Uterus (tissue), 3 donors: ENCODE measurements at regions not wholly inside any gene's neighbourhood (a gene's known extent, or its start where the extent isn't known, plus 50 kb on each side); places are given as distances from the start of the nearest gene placed in this dataset.

ENCODE experiments used
- DNase-seq, 2 donors: peaks; one replicate each; pipeline ENCODE4 v3.0.0-alpha.2; 2019 to 2020
- H3K27ac ChIP-seq, 2 donors: fragments of 200-600 bp; sonication (generic); 1 replicate in 1 of 2; 2 replicates in 1 of 2; pipeline ENCODE4 v1.5.1; 2016 to 2018
- H3K27me3 ChIP-seq, 2 donors: fragments of 200-600 bp; sonication (generic); one replicate each; pipeline ENCODE4 v1.5.1; 2018 to 2019; ENCODE audit warnings: control low read depth in 1 of 2
- H3K36me3 ChIP-seq, 2 donors: fragments of 200-600 bp; sonication (generic); one replicate each; pipeline ENCODE4 v1.5.1; 2019; ENCODE audit warnings: control low read depth in 1 of 2
- H3K4me1 ChIP-seq, 2 donors: fragments of 200-600 bp; sonication (generic); one replicate each; pipeline ENCODE4 v1.5.1; 2018 to 2019; ENCODE audit warnings: control low read depth in 1 of 2
- H3K4me3 ChIP-seq, 2 donors: fragments of 200-600 bp; sonication (generic); 1 replicate in 1 of 2; 2 replicates in 1 of 2; pipeline ENCODE4 v1.5.1; 2018 to 2019; ENCODE audit warnings: mild to moderate bottlenecking in 1 of 2
- H3K9me3 ChIP-seq, 2 donors: fragments of 200-600 bp; sonication (generic); one replicate each; pipeline ENCODE4 v1.5.1; 2019; ENCODE audit warnings: control low read depth in 1 of 2
- POLR2A ChIP-seq, 2 donors: fragments of 450-650 bp; IDR thresholded peaks; one replicate each; pipeline ENCODE4 v1.6.1; 2016; ENCODE audit warnings: antibody characterized with exemption in 2 of 2, mild to moderate bottlenecking in 1 of 2, moderate library complexity in 1 of 2
- intact Hi-C: fragments of 100-400 bp; cut with DNase I; formaldehyde crosslinking; loops from one replicate; pipeline ENCODE4 v1.15.1; 2023; ENCODE audit warnings: low total_unique reads
- TF ChIP-seq, protein P1 (sequence below), 4 experiments: fragments of 200-600 bp in 2 of 4; fragments of 450-650 bp in 2 of 4; sonication (generic) in 2 of 4; IDR thresholded peaks; one replicate each; pipeline ENCODE4 v1.5.1; 2016 to 2019; ENCODE audit warnings: antibody characterized with exemption in 4 of 4, mild to moderate bottlenecking in 2 of 4, moderate library complexity in 1 of 4
- donor health status: DM: yes; HTN: yes; CAD: no.

DNA sequence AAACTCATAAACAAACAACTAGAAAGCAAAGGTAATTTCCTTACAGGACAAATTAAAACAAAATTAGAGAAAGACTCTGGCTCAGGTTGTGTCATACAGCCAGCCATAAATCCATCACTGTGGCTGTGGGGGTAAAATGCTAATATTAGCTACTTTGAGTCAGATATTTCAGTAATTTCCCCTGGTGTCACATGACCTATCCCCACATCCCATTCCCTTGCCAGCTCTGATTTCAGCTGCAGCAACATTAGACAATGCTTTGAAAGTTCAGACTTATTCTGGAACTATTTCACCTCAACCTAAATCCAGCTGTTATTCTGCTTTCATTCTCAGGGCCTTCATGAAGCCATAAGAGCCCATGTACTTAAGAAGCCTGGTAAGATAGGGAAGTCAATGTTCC is 55.3 kb downstream of the RPL10L start:
- Histone ChIP-seq H3K27ac (no peak overlapping the region), H3K4me3 (no peak overlapping the region), H3K4me1 (no peaks in the 10 kb centered on the region), H3K36me3 (no peaks in the 10 kb centered on the region), H3K9me3 (peaks cover 0 to 3% of the 10 kb centered on the region in 2 donors), H3K27me3 (no peaks in the 10 kb centered on the region)
- TF ChIP-seq POLR2A (IDR thresholded peaks at IDR 0.05), result no peak
- TF ChIP-seq, protein P1, sequence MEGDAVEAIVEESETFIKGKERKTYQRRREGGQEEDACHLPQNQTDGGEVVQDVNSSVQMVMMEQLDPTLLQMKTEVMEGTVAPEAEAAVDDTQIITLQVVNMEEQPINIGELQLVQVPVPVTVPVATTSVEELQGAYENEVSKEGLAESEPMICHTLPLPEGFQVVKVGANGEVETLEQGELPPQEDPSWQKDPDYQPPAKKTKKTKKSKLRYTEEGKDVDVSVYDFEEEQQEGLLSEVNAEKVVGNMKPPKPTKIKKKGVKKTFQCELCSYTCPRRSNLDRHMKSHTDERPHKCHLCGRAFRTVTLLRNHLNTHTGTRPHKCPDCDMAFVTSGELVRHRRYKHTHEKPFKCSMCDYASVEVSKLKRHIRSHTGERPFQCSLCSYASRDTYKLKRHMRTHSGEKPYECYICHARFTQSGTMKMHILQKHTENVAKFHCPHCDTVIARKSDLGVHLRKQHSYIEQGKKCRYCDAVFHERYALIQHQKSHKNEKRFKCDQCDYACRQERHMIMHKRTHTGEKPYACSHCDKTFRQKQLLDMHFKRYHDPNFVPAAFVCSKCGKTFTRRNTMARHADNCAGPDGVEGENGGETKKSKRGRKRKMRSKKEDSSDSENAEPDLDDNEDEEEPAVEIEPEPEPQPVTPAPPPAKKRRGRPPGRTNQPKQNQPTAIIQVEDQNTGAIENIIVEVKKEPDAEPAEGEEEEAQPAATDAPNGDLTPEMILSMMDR (IDR thresholded peaks at IDR 0.05), result no peak
- intact Hi-C loops, result no loop called here
- DNase-seq, result no peak

DNA sequence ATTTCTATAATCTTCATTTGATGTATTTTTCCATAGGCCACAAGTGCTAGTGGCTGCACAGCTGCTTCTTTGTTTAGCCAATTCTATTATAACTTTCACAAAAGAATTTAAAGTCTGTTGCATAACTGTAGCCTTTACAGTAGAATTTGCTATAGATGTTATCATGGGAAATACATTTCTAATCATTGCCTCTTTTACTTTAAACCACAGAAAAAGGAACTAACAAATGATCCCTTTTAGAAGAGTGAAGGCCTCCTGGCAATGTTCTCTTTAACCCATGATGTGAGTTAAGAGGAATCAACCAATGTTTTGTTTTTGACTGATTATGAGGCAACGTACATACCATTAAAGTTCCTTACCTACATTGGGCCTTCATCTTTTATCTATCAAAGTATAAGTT is 68.8 kb downstream of the RPL10L start:
- DNase-seq, result no peak
- no peaks in the 10 kb centered on the region for H3K4me1 ChIP-seq
- no peaks in the 10 kb centered on the region for H3K27me3 ChIP-seq
- H3K27ac ChIP-seq, result no peak overlapping the region
- H3K36me3 ChIP-seq, result no peaks in the 10 kb centered on the region
- intact Hi-C loops, result no loop called here
- no peak for TF ChIP-seq POLR2A (IDR thresholded peaks at IDR 0.05)
- TF ChIP-seq, protein P1 (IDR thresholded peaks at IDR 0.05), result no peak
- H3K9me3 ChIP-seq, result no peaks in the 10 kb centered on the region
- H3K4me3 ChIP-seq, result no peak overlapping the region

DNA sequence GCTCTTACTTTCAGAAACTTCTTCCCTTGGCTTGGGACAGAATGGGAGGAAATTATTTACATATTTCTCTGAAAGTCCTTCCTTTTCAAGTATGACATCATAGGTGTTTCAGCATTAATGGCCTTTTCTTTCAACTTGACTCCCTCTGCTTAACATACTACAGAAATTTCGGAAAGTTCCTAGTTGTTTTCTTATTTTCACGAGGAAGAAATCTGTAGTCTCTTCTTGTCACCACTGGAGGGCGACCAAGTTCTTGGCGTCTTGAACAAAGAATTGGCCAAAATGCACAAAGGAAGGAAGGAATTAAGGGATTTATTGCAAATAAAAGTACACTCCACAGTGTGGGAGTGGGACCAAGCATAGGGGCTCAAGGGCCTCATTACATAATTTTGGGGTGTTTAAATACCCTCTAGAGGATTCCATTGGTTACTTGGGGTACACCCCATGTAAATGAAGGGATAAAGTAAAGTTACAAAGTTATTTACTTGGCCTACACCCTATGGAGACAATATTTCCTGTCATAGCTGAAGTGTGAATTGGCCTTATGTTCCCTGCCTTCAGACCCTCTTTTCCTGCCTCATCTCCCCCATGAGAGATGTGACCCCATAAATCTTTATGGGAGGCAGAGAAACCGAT is 70.4 kb downstream of the RPL10L start:
- DNase-seq, result no peak
- Histone ChIP-seq H3K9me3 (no peaks in the 10 kb centered on the region), H3K27ac (no peak overlapping the region), H3K4me3 (no peak overlapping the region), H3K4me1 (no peaks in the 10 kb centered on the region), H3K36me3 (no peaks in the 10 kb centered on the region), H3K27me3 (no peaks in the 10 kb centered on the region)
- intact Hi-C loops, result no loop called here
- no peak for TF ChIP-seq POLR2A (IDR thresholded peaks at IDR 0.05)
- TF ChIP-seq, protein P1 (IDR thresholded peaks at IDR 0.05), result no peak

DNA sequence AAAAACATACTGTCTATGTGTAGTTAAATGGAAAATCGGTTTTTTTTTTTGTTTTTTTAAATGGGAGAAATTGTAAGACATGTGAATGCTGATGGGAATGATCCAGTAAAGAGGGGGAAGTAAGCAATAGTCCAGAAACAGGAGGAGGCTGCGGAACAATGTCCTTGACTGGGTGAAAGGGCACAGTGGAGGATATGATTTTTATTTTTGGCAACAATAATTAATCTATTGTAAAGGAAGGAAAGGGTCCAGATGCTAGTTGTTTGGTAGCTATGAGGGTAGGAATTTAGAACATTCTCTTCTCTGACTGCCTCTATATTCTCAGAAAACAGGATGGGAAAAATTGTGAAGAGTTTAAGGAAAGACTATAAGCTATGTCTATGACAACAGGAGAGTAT is 76.6 kb downstream of the RPL10L start:
- TF ChIP-seq POLR2A (IDR thresholded peaks at IDR 0.05), result no peak
- TF ChIP-seq, protein P1 (IDR thresholded peaks at IDR 0.05), result no peak
- intact Hi-C loops, result no loop called here
- DNase-seq, result no peak
- H3K4me1 ChIP-seq, result no peaks in the 10 kb centered on the region
- H3K36me3 ChIP-seq, result no peaks in the 10 kb centered on the region
- H3K4me3 ChIP-seq, result no peak overlapping the region
- H3K9me3 ChIP-seq, result no peaks in the 10 kb centered on the region
- H3K27me3 ChIP-seq, result no peaks in the 10 kb centered on the region
- H3K27ac ChIP-seq, result no peak overlapping the region

DNA sequence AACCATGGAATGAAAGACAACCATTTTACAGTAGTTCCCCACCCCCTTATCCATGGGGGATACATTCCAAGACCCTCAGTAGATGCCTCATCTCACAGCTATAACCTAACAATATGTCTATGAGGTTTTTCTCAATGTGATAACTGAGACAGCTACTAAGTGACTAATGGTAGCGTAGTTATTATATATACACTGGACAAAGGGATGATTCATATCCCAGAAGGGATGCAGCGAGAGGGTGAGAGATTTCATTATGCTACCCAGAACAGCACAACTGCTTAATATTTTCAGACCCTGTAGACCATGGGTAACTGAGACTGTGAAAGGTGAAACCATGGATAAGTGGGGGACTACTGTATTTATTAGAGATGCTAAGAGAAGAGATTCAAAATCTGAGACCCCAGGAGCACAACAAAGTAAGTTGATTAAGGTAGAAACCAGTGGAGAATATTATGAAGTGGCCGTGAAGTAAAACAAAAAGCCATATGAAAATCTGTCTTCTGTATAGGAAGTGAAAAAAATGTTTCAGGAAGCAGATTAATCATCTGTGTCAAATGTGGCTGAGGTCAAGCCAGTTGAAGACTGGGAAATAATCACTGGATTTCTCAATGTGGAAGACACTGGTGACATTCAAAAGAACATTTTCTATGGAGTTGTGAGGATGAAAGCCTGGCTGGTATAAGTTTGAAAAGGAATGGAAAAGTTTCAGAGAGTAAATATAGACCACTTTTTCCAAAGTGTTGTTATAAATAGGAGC is 77.2 kb downstream of the RPL10L start:
- H3K4me1 ChIP-seq, result no peaks in the 10 kb centered on the region
- H3K27ac ChIP-seq, result no peak overlapping the region
- TF ChIP-seq POLR2A (IDR thresholded peaks at IDR 0.05), result no peak
- TF ChIP-seq, protein P1 (IDR thresholded peaks at IDR 0.05), result no peak
- H3K27me3 ChIP-seq, result no peaks in the 10 kb centered on the region
- H3K9me3 ChIP-seq, result no peaks in the 10 kb centered on the region
- no peak for DNase-seq
- intact Hi-C loops, result no loop called here
- no peaks in the 10 kb centered on the region for H3K36me3 ChIP-seq
- H3K4me3 ChIP-seq, result no peak overlapping the region
